ENCODE measurements at regions not wholly inside any gene's neighbourhood (a gene's known extent, or its start where the extent isn't known, plus 50 kb on each side); places are given as distances from the start of the nearest gene placed in this dataset.

GRCh38 chr11:40030867-40031266 lies 1428.6 kb downstream of the LRRC4C start:
- POLR2A ChIA-PET, result interaction anchor here (1.4 kb wide), 1 partner anchor 9 kb away, joined by 3 read pairs; no protein-coding TSS in a partner anchor

GRCh38 chr11:40029391-40029790 lies 1430.1 kb downstream of the LRRC4C start:
- ChIA-PET POLR2A (no interaction called here), CTCF (ENCODE audit: unreplicated experiment) (no interaction called here)
- no peak overlapping the region for H2AFZ ChIP-seq (ENCODE audit: low read length)

More at GRCh38 chr11:40030867-40031266, 1428.6 kb downstream of the LRRC4C start:
- H2AFZ ChIP-seq (ENCODE audit: low read length), result no peak overlapping the region
- H3K27ac ChIP-seq (ENCODE audit: low read depth, low read length, poor library complexity, severe bottlenecking), result no peak overlapping the region
- intact Hi-C loops (cut with micrococcal nuclease; ENCODE audit: unreplicated experiment), result no loop called here
- H3K9me2 ChIP-seq (ENCODE audit: insufficient read depth, low read length), result no peaks in the 10 kb centered on the region
- CTCF ChIA-PET (ENCODE audit: unreplicated experiment), result no interaction called here
- no peaks in the 10 kb centered on the region for H3K79me2 ChIP-seq (ENCODE audit: insufficient read depth, low read depth, low read length)
- H3K4me2 ChIP-seq (ENCODE audit: low read length), result no peak overlapping the region
- no peaks in the 10 kb centered on the region for H3K4me1 ChIP-seq (ENCODE audit: insufficient read depth, low read length, poor library complexity, severe bottlenecking)
- DNase-seq (ENCODE audit: low spot score), result no peak
- no peak overlapping the region for H3K4me3 ChIP-seq (ENCODE audit: low read depth, low read length, poor library complexity, severe bottlenecking)
- H3K36me3 ChIP-seq (ENCODE audit: insufficient read depth, low read length), result no peaks in the 10 kb centered on the region
- no TSS peak for BruUV-seq (replicated peaks)
- H3K9me3 ChIP-seq (ENCODE audit: low read length), result no peaks in the 10 kb centered on the region
- TF ChIP-seq CTCF (conservative IDR thresholded peaks at IDR 0.05; ENCODE audit: low read length) (no peak), EZH2phosphoT487 (IDR thresholded peaks at IDR 0.05; ENCODE audit: borderline replicate concordance, low read depth, low read length) (no peak)
- no peaks in the 10 kb centered on the region for H4K20me1 ChIP-seq (ENCODE audit: insufficient read depth, low read length)

GRCh38 chr11:40027720-40028119 lies 1431.7 kb downstream of the LRRC4C start:
- Histone ChIP-seq H3K9me3 (ENCODE audit: low read length) (no peaks in the 10 kb centered on the region), H4K20me1 (ENCODE audit: insufficient read depth, low read length) (no peaks in the 10 kb centered on the region), H3K4me1 (ENCODE audit: insufficient read depth, low read length, poor library complexity, severe bottlenecking) (no peaks in the 10 kb centered on the region), H3K4me2 (ENCODE audit: low read length) (no peak overlapping the region), H2AFZ (ENCODE audit: low read length) (no peak overlapping the region), H3K36me3 (ENCODE audit: insufficient read depth, low read length) (no peaks in the 10 kb centered on the region), H3K27ac (ENCODE audit: low read depth, low read length, poor library complexity, severe bottlenecking) (no peak overlapping the region), H3K4me3 (ENCODE audit: low read depth, low read length, poor library complexity, severe bottlenecking) (no peak overlapping the region), H3K9me2 (ENCODE audit: insufficient read depth, low read length) (no peaks in the 10 kb centered on the region), H3K79me2 (ENCODE audit: insufficient read depth, low read depth, low read length) (no peaks in the 10 kb centered on the region)
- intact Hi-C loops (cut with micrococcal nuclease; ENCODE audit: unreplicated experiment), result no loop called here
- CTCF ChIA-PET (ENCODE audit: unreplicated experiment), result no interaction called here
- TF ChIP-seq EZH2phosphoT487 (IDR thresholded peaks at IDR 0.05; ENCODE audit: borderline replicate concordance, low read depth, low read length), result no peak
- TF ChIP-seq CTCF (conservative IDR thresholded peaks at IDR 0.05; ENCODE audit: low read length), result no peak
- BruUV-seq (replicated peaks), result no TSS peak
- DNase-seq (ENCODE audit: low spot score), result no peak
- POLR2A ChIA-PET, result no interaction called here

More at GRCh38 chr11:40029391-40029790, 1430.1 kb downstream of the LRRC4C start:
- Histone ChIP-seq H3K4me1 (ENCODE audit: insufficient read depth, low read length, poor library complexity, severe bottlenecking) (no peaks in the 10 kb centered on the region), H3K9me3 (ENCODE audit: low read length) (no peaks in the 10 kb centered on the region), H4K20me1 (ENCODE audit: insufficient read depth, low read length) (no peaks in the 10 kb centered on the region), H3K9me2 (ENCODE audit: insufficient read depth, low read length) (no peaks in the 10 kb centered on the region), H3K4me2 (ENCODE audit: low read length) (no peak overlapping the region), H3K36me3 (ENCODE audit: insufficient read depth, low read length) (no peaks in the 10 kb centered on the region), H3K79me2 (ENCODE audit: insufficient read depth, low read depth, low read length) (no peaks in the 10 kb centered on the region), H3K4me3 (ENCODE audit: low read depth, low read length, poor library complexity, severe bottlenecking) (no peak overlapping the region), H3K27ac (ENCODE audit: low read depth, low read length, poor library complexity, severe bottlenecking) (no peak overlapping the region)
- intact Hi-C loops (cut with micrococcal nuclease; ENCODE audit: unreplicated experiment), result no loop called here
- no peak for TF ChIP-seq EZH2phosphoT487 (IDR thresholded peaks at IDR 0.05; ENCODE audit: borderline replicate concordance, low read depth, low read length)
- TF ChIP-seq CTCF (conservative IDR thresholded peaks at IDR 0.05; ENCODE audit: low read length), result no peak
- BruUV-seq (replicated peaks), result no TSS peak
- DNase-seq (ENCODE audit: low spot score), result no peak
